Esophagus squamous epithelium (tissue), 4 donors: ENCODE measurements at regions not wholly inside any gene's neighbourhood (a gene's known extent, or its start where the extent isn't known, plus 50 kb on each side); places are given as distances from the start of the nearest gene placed in this dataset.
"Not testable (repeated sequence)": the region's sequence is repeated elsewhere in the genome, so short reads cannot be mapped to it uniquely, and the experiment has no call there.

Experiments
- CTCF ChIP-seq, 6 experiments: fragments of 450-650 bp in 4 of 6; fragments of 200-600 bp in 2 of 6; sonication (generic) in 2 of 6; IDR thresholded peaks; one replicate each; pipeline ENCODE4 v1.5.1; 2016 to 2019; ENCODE audit warnings: antibody characterized with exemption in 6 of 6, mild to moderate bottlenecking in 4 of 6, moderate library complexity in 4 of 6
- POLR2A ChIP-seq, 4 donors: fragments of 450-650 bp; IDR thresholded peaks; one replicate each; pipeline ENCODE4 v1.6.1; 2017; ENCODE audit warnings: antibody characterized with exemption in 4 of 4, mild to moderate bottlenecking in 4 of 4, moderate library complexity in 3 of 4

- not testable (repeated sequence) for TF ChIP-seq CTCF, POLR2A (IDR thresholded peaks at IDR 0.05)
These were observed 121.8 kb upstream of the ATXN3L start for GRCh38 chrX:13441608-13442007.
